GM12891 (cell line): ENCODE measurements at regions not wholly inside any gene's neighbourhood (a gene's known extent, or its start where the extent isn't known, plus 50 kb on each side); places are given as distances from the start of the nearest gene placed in this dataset.
"Not testable (repeated sequence)": the region's sequence is repeated elsewhere in the genome, so short reads cannot be mapped to it uniquely, and the experiment has no call there.

Source experiments
- DNase-seq: peaks from one replicate; pipeline ENCODE4 v3.0.0; 2011; ENCODE audit warnings: low spot score; ENCODE audit not compliant: insufficient read length
- FAIRE-seq: peaks from 2 replicates; lab custom pipeline; 2011; peaks lifted over from hg19 to GRCh38; lab: Jason Lieb, UNC
- SPI1 ChIP-seq: IDR thresholded peaks from 2 replicates; pipeline ENCODE4 v1.6.1; 2011; ENCODE audit warnings: low read depth, low read length, control low read depth

GRCh38 chr16:21367733-21368421 is 89.8 kb upstream of the CRYM start:
- DNase-seq, FAIRE-seq: not testable (repeated sequence)
- TF ChIP-seq SPI1, result peak; percentile 26; the same call in 1 of the 2 replicates

- not testable (repeated sequence) for FAIRE-seq, DNase-seq
These were observed 88.9 kb upstream of the CRYM start for GRCh38 chr16:21366998-21367397.

- not testable (repeated sequence) for DNase-seq, FAIRE-seq
These were observed 87.5 kb upstream of the CRYM start for GRCh38 chr16:21365541-21365940.

- not testable (repeated sequence) for FAIRE-seq, DNase-seq
- peak; percentile 83 for TF ChIP-seq SPI1
These were observed 85.6 kb upstream of the CRYM start for GRCh38 chr16:21363550-21364223.

- not testable (repeated sequence) for DNase-seq, FAIRE-seq
These were observed 83.6 kb upstream of the CRYM start for GRCh38 chr16:21361612-21362227.

- not testable (repeated sequence) for FAIRE-seq, DNase-seq
These were observed 83.0 kb upstream of the CRYM start for GRCh38 chr16:21361045-21361444.

GRCh38 chr16:21359513-21359912 is 81.4 kb upstream of the CRYM start:
- not testable (repeated sequence) for FAIRE-seq, DNase-seq

- DNase-seq, result not testable (repeated sequence)
- peak; percentile 86 for TF ChIP-seq SPI1
- FAIRE-seq, result peak; percentile 95
These were observed 80.2 kb upstream of the CRYM start for GRCh38 chr16:21358261-21358795.

- peak; percentile 67 for TF ChIP-seq SPI1
- FAIRE-seq, result peak; percentile 47
- not testable (repeated sequence) for DNase-seq
These were observed 78.2 kb upstream of the CRYM start for GRCh38 chr16:21356308-21356707.

GRCh38 chr16:21351433-21351832 is 73.3 kb upstream of the CRYM start:
- FAIRE-seq, result not testable (repeated sequence)

GRCh38 chr16:21350851-21351250 is 72.8 kb upstream of the CRYM start:
- DNase-seq, FAIRE-seq: not testable (repeated sequence)

More at GRCh38 chr16:21351433-21351832, 73.3 kb upstream of the CRYM start:
- not testable (repeated sequence) for DNase-seq

GRCh38 chr16:21349336-21349735 is 71.2 kb upstream of the CRYM start:
- FAIRE-seq, DNase-seq: not testable (repeated sequence)

GRCh38 chr16:21348815-21349214 is 70.7 kb upstream of the CRYM start:
- FAIRE-seq, result not testable (repeated sequence)

GRCh38 chr16:21347538-21347937 is 69.4 kb upstream of the CRYM start:
- not testable (repeated sequence) for DNase-seq, FAIRE-seq

More at GRCh38 chr16:21348815-21349214, 70.7 kb upstream of the CRYM start:
- not testable (repeated sequence) for DNase-seq

- not testable (repeated sequence) for FAIRE-seq, DNase-seq
These were observed 68.8 kb upstream of the CRYM start for GRCh38 chr16:21346756-21347491.

- not testable (repeated sequence) for FAIRE-seq, DNase-seq
These were observed 66.3 kb upstream of the CRYM start for GRCh38 chr16:21344361-21344912.
